ENCODE measurements at regions not wholly inside any gene's neighbourhood (a gene's known extent, or its start where the extent isn't known, plus 50 kb on each side); places are given as distances from the start of the nearest gene placed in this dataset.

- no peaks in the 10 kb centered on the region for H3K79me1 ChIP-seq (ENCODE audit: low read depth in 1 of 2, low read length in 2 of 2)
- H3K23ac ChIP-seq (ENCODE audit: low read depth, low read length), result no peak overlapping the region
- H2AK9ac ChIP-seq (replicated peaks; ENCODE audit: low read depth, low read length, poor library complexity), result no peak overlapping the region
- no TSS peak for BruUV-seq (replicated peaks)
- no peaks in the 10 kb centered on the region for H3K9me1 ChIP-seq (ENCODE audit: insufficient read depth, low read length)
- H3K4ac ChIP-seq (ENCODE audit: low read depth, low read length), result no peak overlapping the region
- H2BK20ac ChIP-seq (ENCODE audit: low read depth, low read length), result no peak overlapping the region
- POLR2A ChIA-PET (ENCODE audit: unreplicated experiment), result no interaction called here
- H3K56ac ChIP-seq (ENCODE audit: extremely low read depth, insufficient read depth, low read length), result no peak overlapping the region
- no peak overlapping the region for H4K91ac ChIP-seq (ENCODE audit: insufficient read depth, low read depth, low read length)
- TF ChIP-seq POLR2A (IDR thresholded peaks at IDR 0.05; ENCODE audit: low read depth, low read length) (no peak), RAD21 (IDR thresholded peaks at IDR 0.05; ENCODE audit: low read length) (no peak), RCOR1 (IDR thresholded peaks at IDR 0.05; ENCODE audit: insufficient replicate concordance, low read length) (no peak), RFX5 (IDR thresholded peaks at IDR 0.05; ENCODE audit: low read depth, low read length) (no peak), MAFK (IDR thresholded peaks at IDR 0.05; ENCODE audit: low read depth, low read length) (no peak)
- TF ChIP-seq, protein P1, sequence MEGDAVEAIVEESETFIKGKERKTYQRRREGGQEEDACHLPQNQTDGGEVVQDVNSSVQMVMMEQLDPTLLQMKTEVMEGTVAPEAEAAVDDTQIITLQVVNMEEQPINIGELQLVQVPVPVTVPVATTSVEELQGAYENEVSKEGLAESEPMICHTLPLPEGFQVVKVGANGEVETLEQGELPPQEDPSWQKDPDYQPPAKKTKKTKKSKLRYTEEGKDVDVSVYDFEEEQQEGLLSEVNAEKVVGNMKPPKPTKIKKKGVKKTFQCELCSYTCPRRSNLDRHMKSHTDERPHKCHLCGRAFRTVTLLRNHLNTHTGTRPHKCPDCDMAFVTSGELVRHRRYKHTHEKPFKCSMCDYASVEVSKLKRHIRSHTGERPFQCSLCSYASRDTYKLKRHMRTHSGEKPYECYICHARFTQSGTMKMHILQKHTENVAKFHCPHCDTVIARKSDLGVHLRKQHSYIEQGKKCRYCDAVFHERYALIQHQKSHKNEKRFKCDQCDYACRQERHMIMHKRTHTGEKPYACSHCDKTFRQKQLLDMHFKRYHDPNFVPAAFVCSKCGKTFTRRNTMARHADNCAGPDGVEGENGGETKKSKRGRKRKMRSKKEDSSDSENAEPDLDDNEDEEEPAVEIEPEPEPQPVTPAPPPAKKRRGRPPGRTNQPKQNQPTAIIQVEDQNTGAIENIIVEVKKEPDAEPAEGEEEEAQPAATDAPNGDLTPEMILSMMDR (conservative IDR thresholded peaks at IDR 0.05; ENCODE audit: low read depth, low read length), result no peak
- no peak for DNase-seq
- WGBS, 2 experiments (ENCODE audit: extremely low coverage in 2 of 2, insufficient read length in 1 of 2), result no CpG with 5 or more reads among the region's 4 CpGs
- no peak for ATAC-seq (ENCODE audit: low read depth)
- in situ Hi-C loops (cut with MboI; ENCODE audit: low sequenced_read_pairs) (no loop called here), intact Hi-C loops (cut with micrococcal nuclease) (no loop called here), dilution Hi-C loops (cut with HindIII; ENCODE audit: low sequenced_read_pairs, unreplicated experiment) (no loop called here)
- H3K36me3 ChIP-seq (ENCODE audit: control insufficient read depth, insufficient read depth, low read length), result 0 out of 2 replicates have a peak, but pooled peaks cover 2% of the 10 kb centered on the region
- H2AK5ac ChIP-seq (ENCODE audit: low read depth, low read length), result no peak overlapping the region
- H2BK15ac ChIP-seq (ENCODE audit: low read depth, low read length), result no peak overlapping the region
- H3K27me3 ChIP-seq (ENCODE audit: control insufficient read depth, insufficient read depth, low read length), result peaks cover 7% of the 10 kb centered on the region; the same call in 1 of the 2 replicates
- no peak overlapping the region for H4K5ac ChIP-seq (ENCODE audit: low read depth, low read length)
- H3K9me3 ChIP-seq (ENCODE audit: control insufficient read depth, insufficient read depth, low read length), result no peaks in the 10 kb centered on the region
- H3K4me2 ChIP-seq (ENCODE audit: low read depth, low read length), result no peak overlapping the region
- no peak overlapping the region for H2BK5ac ChIP-seq (ENCODE audit: low read depth, low read length, poor library complexity, severe bottlenecking)
- peaks cover 3% of the 10 kb centered on the region for H3K4me1 ChIP-seq (ENCODE audit: control insufficient read depth, insufficient read depth, low read length)
- H3K9ac ChIP-seq (ENCODE audit: low read depth, low read length), result no peak overlapping the region
- no peak overlapping the region for H2BK120ac ChIP-seq (ENCODE audit: low read depth, low read length)
- no peak overlapping the region for H3K18ac ChIP-seq (ENCODE audit: low read depth, low read length)
- H3K14ac ChIP-seq (replicated peaks; ENCODE audit: low read depth, low read length), result no peak overlapping the region
- H3K4me3 ChIP-seq (ENCODE audit: insufficient read depth, low read depth, low read length), result no peak overlapping the region
- no peaks in the 10 kb centered on the region; the same call in 1 of the 2 replicates for H4K20me1 ChIP-seq (ENCODE audit: insufficient read depth, low read length)
- H2AFZ ChIP-seq (replicated peaks; ENCODE audit: low read length, poor library complexity), result no peak overlapping the region
- H3K27ac ChIP-seq (ENCODE audit: insufficient read depth, low read length), result no peak overlapping the region
- no peak overlapping the region for H4K8ac ChIP-seq (ENCODE audit: low read depth in 2 of 2, low read length in 2 of 2)
- CTCF ChIA-PET, result interaction anchor here (0.6 to 0.7 kb wide), 2 partner anchors 12 to 407 kb away, joined by 3 read pairs; no protein-coding TSS in a partner anchor
Observed at GRCh38 chr6:165820407-165820806, 157.4 kb upstream of the PDE10A start.
